CD1c-positive myeloid dendritic cell (primary cell): ENCODE measurements at regions not wholly inside any gene's neighbourhood (a gene's known extent, or its start where the extent isn't known, plus 50 kb on each side); places are given as distances from the start of the nearest gene placed in this dataset.
"Not testable (repeated sequence)": the region's sequence is repeated elsewhere in the genome, so short reads cannot be mapped to it uniquely, and the experiment has no call there.

Source experiments
- DNase-seq: peaks from one replicate; pipeline ENCODE4 v3.0.0-alpha.2; 2016; ENCODE audit errors: extremely low spot score

DNA sequence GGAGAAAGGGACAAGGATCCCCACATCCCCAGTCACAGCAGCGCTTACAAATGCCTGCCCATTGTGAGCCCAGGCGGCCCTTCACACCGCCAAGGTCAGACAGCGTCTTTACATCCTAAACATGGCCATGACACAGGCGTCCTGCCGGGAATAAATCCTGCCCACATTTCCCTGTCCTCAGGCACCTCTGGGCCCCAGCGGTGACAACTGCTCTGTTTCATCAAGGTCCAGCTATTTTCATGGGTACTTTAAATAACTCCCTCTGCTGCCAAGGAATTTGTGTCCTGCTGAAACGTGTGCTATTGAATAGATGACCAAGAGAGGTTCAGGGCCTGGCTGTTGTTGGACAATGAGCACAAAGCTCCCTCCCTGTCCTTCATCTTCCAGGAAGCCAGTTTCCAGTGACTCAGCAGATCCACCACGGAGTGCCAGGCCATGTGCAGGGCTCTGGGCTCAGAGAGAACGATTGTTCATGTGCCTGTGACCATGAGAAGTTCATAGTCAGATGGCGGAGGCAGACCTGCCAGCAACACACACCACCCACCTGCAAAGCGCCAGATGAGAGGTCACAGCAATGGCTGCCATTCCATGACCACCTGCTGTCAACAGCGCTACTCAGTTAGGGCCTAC, 195.8 kb downstream of the MATN1 start:
- DNase-seq = no peak

DNA sequence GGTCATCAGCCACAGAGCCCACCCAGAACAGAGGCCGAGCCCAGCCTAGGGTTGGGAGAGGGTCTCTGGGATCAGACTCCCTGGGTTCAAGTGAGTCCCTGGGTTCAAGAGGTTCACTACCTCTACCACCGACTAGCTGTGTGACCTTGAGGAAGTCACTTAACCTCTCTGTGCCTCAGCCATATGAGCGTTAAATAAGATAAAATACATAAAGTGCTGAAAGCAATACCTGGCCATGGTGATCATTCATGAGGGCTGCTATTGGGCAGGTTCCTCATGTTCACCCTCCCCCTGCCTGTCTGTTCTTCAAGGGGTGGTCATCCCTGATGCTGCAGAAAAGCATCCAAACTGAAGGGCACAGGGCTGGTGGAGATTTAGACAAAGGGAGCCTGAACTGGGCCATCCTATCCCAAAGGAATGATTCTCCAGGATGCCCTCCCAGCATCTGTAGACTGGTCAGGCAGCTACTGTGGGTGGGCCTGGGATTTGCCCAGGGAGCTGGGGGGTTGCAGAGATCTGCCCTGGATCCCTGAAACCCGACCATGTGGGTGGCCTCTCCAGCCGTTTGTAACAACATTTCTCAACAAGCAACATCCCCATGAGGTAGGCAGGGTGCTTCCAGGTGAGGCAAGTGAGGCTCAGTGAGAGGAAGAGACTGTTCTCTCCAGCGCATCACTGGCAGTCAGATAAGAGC, 196.6 kb downstream of the MATN1 start:
- DNase-seq = no peak

DNA sequence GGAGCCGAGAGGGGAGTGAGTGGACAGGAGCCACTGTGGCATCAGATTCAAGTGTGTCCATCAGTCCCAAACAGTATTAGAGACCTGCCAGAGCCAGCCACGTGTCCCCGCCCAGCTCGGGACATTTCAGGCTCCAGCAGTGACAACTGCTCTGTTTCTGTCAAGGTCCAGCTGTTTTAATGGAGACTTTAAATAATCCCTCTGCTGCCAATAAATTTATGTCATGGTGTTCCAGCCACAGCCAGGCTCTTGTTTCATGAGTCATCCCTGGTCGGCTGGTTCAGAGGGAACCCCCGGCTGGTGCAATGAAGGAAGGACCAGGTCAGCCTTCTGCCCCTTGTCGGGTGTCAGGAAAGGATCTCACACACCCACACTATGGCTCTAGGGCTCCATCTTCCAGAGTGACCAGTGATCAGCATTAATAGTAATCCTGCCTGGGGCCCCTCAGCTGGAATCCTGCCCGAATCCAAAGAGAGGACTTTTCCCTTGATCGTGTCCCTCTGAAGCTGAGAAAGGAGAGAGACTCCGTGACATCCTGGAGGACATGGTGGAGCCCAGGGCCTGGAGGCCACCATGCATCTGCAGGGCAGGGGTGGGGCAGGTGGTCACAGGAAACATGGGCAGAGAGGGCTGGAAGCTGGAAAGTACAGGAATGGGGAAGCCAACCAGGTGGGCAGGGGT, 197.3 kb downstream of the MATN1 start:
- no peak for DNase-seq

DNA sequence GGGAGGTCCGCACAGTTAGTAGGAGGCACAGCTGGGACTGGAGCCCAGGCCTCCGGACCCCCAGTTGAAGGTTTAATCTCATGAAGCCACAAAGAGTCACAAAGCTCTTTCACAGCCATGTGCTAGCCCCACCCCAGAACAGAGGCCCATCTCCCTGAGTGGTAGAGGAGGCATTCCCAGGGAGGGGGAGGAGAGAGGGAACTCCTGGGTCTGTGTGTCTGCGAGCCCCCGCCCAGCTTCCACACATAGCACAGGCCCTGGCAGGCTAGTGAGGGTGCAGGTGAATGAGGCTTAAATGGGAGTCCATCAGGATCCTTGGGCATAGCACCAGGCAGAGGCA, 197.8 kb downstream of the MATN1 start:
- DNase-seq = no peak

DNA sequence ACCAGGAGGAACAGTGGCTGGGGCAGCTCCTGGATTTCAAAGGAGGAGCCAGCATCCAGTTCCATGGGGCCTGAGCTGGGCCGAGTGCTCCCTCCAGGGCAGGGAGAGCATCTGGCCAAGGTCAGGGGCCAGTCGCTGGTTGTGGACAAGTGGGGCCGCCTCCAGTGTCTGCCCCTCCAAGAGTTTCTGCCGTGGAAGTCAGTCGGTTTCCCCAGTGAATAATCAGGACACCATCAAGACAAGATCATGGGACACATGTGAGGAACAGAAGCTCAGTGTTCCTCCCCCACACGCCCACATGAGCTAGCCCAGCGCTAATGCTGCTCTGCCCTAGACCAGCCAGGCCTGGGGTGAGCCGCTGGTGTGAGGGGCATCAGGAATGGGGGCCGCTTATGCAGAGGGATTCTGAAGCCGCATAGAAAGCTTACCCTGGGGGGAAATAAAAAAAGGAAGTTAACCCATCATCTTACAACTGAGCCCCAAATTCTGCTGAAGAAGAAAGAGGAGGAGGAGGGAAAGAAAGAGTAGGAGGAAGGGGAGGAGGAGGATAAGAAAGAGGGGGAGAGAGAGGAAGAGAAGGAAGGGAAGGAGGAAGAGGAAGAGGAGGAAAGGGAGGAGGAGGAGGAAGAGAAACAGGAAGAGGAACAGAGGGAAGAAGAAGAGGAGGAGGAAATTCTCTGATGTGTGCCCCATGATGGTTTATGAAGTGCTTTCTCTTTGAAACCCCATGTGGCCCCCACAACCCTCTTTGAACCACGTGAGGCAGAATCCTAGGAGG, 198.4 kb downstream of the MATN1 start:
- no peak for DNase-seq

DNA sequence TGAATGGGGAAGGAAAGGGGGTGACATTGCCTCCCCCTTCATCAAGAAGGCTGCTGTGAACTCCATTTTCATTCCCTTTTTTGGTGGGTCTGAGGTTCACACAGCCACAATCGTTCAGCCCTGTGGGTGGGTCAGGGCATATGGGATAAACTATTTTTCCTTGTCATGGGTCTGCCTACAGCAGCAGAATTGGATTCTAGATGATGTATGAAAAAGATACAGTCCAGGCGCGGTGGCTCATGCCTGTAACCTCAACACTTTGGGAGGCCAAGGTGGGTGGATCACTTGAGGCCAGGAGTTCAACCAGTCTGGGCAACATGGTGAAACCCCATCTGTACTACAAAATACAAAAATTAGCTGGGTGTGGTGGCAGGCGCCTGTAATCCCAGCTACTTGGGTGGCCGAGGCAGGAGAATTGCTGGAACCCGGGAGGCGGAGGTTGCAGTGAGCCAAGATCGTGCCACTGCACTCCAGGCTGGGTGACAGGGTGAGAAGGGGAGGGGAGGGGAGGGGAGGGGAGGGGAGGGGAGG, 199.3 kb downstream of the MATN1 start:
- not testable (repeated sequence) for DNase-seq

DNA sequence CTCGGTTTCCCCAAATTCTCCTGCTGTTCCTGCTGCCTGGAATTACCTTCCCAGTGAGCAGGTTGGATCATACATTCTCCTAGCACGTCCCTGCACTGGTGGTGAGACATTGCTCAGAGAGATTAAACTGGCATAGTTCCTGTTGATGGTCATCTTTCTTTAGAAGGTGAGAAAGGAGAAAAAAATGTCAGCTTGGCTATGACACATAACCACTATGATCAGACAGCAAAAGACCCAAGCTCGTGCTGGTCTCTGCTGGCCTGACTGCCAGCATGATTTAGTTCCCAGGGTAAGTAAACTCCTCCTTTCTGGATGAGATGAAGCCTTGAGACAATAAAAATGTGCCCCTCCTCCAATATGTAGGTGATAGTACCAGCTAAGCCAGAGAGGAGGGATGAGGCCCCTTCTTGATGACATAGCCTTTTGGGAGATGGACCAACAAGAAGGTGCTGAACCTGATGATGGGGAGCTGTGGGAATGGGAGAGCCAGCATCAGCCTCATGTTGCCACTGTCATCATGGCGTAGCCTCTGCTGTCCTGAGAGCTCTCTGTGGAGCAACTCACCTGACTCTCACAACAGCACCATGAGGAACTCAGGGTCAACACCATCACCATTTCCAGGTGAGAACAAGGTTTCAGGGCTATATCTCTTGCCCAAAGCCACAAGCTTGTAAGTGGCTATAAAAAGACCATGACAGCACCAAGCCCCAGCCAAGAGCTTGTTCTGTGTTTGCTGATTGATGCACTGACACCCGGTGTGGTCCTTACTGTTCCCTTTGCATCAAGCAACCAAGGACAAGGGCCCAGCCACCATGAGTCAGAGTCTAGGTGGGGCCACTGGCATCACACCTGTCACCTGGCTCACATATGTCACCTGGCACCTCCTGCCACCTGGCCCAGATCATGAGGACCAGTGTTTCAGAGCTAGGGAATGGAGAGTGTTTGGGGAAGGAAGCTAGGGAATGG, 200.0 kb downstream of the MATN1 start:
- DNase-seq = no peak

DNA sequence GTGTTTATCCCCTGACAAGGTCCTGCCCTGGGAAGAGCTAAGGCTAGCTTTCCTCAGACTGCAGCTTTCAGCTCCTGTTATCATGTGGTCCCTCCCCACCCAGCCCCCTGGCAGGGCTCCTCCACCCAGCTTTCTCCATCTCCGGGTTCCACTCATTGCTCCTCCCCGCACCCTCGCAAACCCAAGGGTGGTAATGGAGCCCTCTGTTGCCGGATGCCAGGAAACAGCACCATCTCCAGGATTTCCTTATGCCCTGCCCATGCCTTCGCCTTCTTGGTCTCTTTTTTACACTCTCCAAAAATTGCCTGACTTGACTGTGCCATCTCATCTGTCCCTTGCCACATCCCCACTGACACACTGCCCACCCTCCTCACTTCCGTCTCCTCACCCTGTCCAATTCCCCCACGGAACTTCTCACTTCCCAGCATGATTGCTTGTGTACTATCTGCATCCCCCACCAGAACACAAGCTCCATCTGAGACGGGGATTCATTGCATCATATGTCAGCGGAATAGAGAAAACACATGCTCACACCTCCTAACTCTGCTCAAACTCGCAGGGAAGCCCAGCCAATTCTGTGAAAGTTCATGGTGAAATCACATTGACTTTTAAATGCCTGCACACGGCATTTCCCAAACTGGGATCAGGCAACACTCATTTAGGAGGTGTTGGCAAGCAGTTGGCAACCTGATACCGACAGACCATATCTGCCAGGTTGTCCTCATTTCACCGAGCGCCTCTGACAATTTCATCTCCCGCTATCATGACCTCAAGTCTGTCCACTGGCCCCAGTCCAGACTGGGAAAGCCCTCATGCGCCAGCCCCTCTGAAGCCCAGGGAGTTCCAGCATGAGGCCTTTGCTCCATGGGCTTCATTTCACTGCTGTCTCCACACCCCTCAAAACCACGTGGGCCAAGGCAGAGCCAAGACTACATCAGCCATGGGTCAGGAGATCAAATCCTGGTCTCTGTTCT, 201.1 kb downstream of the MATN1 start:
- no peak for DNase-seq

DNA sequence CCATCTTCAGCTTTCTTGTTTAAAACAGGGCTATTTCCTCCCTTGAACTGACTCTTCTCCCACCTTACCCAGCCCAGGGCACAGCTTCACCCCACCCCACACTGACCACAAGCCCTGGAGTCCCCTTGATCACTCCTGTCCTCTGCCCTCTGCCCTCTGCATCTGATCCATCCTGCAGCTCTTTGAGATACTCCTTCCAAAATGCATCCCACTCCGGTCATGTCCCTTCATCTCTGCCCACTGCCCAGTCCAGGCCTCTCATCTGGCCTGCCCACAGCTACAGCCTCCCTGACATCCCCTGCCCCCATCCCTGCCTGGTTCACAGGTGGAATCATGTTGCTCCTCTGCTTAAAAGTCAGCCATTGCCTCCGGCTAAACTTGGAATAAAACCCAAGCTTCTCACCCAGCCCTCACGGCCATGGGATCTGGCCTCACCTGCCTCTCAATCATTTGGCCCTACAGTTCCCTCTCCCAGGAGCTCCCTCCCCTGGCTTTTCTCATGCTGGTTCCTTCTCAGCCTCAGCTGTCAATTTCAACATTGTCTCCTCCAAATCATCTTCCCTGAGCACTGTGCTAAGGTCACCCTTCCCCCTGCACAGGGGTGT, 202.0 kb downstream of the MATN1 start:
- no peak for DNase-seq

DNA sequence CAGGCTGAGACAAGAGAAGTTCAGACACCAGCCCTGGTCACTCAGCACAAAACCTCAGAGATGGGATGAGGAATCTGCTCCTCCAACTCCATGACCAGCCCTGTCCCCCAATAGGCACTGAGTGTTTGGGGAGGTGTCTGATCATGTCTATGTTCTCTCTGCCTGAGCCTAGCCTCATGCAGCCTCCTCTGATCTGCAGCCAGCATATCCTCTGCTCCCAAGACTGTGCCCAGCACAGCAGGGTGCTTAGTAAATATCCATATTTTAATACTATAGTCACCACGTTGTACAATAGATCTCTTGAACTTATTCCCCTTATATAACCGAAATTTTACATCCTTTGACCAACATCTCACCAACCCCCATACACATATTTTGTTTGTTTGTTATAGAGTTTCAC, 202.9 kb downstream of the MATN1 start:
- DNase-seq = no peak

DNA sequence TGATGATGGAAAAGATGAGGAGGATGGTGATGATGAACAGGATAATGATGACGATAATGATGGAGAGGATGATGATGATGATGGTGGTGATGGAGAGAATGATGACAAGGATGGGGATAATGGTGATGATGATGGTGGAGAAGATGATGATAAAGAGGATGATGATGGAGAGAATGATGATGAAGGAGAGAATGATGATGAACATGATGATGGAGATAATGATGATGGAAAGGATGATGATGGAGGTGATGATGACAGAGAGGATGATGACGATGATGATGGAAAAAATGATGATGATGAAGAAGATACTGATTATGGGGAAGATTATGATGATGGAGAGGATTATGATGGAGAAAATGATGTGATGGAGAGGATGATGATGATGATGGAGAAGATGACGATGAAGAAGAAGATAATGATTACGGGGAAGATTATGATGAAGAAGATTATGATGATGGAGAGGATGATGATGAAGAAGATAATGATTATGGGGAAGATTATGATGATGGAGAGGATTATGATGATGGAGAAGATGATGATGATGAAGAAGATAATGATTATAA, 204.1 kb downstream of the MATN1 start:
- no peak for DNase-seq

DNA sequence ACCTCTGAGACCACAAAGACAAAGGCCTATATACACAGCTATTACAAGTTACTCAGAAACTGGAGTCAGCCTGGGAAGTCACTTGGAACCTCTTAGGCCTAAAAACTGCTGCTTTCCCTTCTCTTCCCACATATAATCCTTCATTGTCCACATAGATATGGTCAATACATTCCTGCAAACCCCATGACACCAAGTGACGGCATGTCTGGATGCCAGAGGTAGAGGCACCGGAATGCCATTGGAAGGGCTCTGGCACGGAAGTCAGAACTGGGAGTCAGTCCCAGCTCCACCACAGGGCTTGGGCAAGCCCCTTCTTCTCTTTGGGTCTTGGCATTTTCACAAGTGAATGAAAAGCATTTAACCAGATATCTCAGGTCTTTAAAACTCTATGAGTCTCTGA, 204.7 kb downstream of the MATN1 start:
- no peak for DNase-seq

DNA sequence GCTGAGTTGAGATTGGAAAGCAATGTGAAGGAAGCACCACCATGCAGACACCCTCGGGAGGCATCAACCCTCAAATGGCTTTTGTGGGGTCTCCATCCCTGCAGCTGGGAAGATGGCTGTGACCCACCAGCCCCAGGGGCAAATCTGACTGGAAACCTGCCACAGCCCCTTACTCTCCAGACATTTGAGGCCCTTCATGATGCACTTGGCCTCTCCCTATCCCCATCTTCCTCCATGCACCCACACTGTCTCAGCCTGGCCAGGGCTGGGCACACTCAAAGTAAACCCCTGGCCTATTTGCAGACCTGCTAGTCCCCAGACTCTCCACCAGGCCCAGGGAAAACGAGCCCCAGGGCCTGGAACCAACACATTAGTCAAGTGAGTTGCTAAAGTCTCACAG, 205.2 kb downstream of the MATN1 start:
- no peak for DNase-seq

DNA sequence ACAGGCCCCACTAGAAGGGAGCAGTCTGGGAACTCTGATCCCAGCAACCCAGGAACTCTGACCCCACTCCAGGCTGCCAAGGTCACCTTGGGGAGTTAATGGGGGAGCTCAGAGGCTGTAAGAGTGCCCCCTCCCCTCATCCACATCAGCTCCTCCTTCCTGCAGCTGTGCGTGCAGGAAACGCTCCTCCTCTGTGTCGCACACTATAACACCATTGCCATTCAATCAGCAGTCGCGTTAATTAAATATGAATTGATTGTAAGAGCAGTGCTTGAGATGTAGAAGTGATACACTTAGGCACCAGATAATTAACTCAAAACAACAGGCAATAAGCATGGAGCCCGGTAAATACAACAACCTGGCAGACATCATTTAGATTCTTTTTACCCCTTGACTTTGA, 205.7 kb downstream of the MATN1 start:
- DNase-seq = not testable (repeated sequence)

DNA sequence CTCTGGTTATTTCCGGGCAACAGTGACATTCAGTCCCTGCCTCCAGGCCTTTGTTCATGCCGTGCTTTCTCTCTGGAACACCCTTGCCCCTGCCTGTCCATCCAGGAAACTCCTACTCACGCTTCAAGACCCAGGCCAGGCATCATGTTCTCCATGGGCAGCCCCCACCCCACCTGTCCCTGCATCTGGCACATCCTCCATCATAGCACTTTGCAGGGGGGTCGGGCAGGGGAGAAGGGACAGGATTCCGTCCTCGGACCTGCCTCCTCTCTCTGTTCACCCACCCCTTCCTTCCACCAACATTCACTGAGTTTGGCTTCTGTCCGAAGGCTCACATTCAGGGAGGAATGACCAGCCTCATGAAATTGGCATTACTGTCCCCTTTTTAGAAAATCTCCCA, 206.1 kb downstream of the MATN1 start:
- DNase-seq = not testable (repeated sequence)

DNA sequence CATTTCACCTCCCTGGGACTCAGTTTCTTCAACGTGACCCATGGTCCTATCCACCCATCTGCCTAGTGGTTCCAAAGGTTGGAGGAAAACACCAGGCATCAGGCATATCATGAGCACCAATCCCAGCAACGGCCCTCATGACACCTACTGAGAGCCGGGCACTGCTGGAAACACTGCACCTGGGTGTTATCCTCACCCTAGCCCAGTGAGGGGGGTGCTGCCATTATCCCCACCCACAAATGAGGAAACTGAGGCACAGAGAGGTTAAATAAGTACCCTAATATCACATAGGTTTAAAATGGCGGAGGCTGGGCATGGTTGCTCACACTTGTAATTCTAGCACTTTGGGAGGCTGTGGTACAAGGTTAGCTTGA, 206.9 kb downstream of the MATN1 start:
- DNase-seq = no peak

DNA sequence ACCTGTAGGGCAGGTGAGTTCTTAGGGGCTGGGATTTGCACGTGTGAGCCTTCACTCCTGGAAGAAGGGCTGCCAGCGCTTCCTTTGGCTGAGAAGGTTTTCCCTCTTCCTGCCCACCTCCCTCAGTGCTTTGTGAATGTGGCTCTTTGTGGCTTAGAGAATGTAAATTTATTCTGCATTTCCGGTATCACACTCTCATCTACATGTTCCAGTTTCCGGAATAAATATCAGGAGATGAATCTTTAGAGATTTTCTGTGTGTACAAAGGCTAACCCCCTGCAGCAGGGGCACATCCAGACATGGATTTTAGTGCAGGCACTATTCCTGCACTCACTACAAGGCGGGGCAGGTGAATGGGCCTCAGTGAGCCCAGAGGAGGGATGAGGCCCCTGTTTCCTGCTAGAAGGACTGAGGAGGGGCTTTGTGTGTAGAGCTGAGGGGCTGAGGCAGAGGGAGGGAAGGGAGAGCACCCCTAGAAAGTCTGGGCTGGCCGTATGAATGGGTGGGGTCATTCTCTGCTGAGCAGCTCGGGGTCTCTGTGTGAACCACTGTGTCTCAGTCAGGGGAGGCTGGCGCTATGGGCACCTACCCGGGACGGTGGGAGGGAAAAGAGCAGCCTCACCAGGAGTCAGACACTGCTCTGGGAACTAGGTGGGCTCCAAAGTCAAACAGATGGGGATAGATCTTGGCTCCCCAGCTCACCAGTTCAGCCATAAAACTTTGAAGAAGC, 207.5 kb downstream of the MATN1 start:
- no peak for DNase-seq

DNA sequence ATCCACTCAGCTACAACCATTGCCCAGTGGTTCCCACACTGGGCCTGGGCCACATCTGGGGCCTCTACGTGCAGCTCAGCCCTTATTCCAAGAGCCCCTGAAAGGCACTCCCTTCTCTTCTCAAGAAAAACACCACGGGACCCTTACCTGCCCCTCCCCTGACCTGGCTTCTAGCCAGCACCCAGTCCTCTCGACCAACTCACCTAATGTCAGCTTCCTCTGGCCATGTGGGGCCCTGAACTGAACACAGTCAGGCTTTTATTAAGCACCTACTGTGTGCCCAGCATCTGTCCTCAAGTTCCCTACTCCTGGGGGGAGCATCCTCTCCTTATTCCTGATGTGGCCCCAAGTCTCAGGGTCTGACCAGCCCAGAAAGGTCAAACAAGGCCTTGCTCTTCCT, 208.4 kb downstream of the MATN1 start:
- DNase-seq = no peak
